Activated CD8-positive, alpha-beta memory T cell treated with anti-CD3 and anti-CD28 coated beads, Interleukin-2, amount 50 U/mL, for 4 hours (primary cell): ENCODE measurements at regions not wholly inside any gene's neighbourhood (a gene's known extent, or its start where the extent isn't known, plus 50 kb on each side); places are given as distances from the start of the nearest gene placed in this dataset.

Experiments used
- DNase-seq: peaks from one replicate; pipeline ENCODE4 v3.0.0-alpha.2; 2020

DNA sequence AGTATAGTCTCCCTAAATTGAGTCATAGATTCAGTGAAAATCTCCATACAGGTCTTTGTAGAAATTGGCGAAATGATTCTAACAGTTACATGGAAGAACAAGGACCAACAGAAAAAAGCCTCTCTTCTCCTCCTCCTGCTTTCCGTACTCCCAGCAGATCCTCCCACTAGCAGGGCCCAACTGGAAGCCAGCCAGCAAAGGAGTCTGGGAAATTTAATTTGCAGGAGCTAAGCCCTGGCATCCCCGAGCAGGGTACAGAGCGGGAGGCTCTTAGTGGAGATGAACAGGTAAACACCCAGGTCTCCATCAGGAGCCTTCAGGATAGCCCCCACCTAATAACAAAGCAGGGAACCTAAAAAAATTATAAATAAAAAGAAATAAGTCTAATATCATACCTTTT lies 1473.8 kb downstream of the TBC1D22A start:
- no peak for DNase-seq

DNA sequence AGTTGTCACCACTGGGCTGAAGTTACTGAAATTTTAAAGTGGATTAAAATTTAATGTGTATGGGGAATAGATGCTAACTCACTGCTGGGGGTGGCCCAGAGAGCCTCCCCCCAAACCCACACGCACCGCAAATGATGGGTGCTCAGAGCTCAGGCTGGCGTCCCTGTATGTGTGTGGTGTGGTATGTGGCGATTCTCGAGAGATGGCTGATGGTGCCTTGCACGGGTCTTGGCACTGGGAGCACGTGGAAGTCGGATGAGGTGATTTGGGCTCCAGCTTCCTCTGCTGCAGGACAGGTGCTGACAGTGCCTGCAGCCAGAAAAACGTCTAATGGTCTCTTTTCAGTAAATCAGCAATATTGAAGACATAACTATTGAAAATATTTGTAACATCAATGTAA lies 1473.3 kb downstream of the TBC1D22A start:
- DNase-seq, result no peak

DNA sequence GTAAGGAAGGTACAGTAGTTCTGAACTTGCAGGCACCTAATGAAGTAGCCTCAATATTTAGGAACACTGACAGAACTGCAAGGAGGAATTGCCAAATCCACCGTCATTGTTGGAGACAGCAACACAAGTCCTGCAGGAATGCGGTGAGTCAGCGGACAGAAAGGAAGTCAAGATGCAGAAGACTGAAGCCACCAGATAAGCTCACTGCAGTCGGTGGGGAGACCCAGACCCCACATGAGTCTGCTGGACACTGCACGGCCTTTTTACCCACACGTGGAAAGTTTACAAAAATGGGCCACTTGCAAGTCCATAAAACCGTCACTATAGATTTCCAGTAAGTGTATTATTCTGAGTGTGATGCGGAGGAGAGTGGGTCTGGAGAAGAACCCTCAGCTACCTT lies 1471.6 kb downstream of the TBC1D22A start:
- DNase-seq, result no peak

DNA sequence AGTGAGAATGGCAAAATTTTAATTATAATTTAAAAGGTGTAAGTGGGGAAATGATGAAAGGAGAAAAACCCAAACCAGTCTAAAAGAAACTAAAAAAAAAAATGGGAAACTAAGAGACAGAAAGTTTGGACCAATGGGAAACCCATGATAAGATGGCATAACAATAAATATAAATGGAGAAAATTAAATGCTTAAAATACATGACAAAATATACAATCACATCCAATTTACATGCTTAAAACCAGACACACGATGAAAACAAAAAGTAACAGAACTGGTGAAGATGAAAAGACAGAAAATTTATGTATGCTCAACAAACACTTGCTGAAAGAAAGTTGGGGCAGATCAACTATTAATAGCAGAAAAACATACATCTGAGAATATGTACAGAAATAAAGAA lies 1471.1 kb downstream of the TBC1D22A start:
- DNase-seq, result no peak

DNA sequence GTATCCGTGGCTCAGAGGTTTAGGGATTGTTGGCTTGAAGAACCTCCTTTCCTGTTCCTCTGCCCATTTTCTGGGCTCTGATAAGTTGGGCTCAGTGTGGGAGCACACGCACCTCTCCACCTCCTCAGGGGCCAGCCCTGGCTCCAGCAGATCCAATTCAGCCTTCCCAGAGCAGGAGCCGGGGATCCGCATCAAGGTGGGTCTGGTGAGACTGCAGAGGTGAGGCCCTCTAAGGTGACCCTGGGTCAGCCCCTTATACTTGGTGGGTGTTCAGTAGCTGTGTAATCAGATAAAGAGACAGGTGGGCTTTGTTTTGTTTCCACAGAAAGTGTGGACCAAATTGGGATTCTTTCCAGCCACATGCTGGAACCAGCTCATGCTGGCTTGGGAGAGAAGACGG lies 1466.0 kb downstream of the TBC1D22A start:
- no peak for DNase-seq

DNA sequence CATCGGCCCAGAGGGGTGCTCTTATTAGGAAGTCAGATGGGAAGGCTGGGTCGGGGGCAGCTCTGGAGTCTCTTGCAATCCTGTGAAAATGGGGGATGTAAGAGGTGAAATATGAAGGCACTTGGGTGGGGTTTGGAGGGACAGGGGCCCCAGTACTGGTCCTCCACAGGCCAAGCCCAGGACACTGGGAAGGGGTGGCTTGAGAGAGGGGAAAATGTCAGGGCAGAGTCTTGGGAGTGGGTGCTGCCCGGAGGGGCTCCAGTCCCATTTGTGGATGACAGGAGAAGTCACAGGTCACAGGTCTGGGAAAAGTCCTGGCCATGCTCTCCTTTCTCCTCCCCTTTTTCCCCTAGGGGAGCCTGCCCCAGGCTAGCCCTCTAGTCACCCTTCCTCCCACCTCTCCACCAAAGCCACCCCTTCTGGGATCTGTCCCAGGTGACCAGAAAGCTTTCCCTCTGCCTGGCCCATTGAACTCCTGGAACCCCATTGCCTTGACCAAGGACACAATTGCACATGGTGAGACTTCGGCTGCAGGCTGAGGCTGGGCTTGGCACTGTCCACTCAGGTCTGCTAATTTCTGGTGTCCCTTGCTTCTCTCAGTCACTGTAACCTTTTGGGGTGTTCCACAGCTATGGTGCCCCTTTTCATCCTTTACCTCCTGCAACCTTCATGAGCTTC lies 1465.0 kb downstream of the TBC1D22A start:
- no peak for DNase-seq

DNA sequence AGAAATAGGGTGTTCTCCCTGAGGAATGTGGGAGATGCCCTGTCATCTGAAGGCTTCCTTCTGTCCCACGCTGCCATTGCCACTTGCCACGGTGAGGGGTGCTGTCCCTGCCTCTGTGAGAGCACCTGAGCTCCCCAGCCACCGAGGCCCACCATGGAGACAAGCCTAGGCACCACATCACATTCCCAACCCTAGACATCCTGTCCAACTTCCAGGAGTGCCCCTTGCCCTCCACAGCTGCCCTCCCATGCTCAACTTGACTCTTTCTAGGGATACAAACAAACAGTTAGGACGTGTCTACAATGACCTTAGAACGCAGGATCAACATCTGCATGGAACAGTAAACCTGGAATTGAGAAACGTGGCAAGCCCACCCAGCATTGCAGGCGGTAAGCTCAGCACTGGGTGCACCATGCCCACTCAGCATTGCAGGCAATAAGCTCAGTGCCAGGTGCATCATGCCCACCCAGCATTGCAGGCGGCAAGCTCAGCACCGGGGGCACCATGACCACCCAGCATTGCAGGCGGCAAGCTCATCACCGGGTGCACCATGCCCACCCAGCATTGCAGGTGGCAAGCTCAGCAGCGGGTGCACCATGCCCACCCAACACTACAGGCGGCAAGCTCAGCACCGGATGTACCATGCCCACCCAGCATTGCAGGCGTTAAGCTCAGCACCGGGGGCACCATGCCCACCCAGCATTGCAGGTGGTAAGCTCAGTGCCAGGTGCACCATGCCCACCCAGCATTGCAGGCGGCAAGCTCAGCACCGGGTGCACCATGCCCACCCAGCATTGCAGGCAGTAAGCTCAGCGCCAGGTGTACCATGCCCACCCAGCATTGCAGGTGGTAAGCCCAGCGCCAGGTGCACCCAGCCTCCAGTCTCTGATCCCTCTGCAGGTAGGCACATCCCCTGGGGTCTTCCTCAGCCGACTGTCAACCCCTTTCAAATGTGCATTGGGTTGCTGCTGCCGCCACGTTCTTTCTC lies 1463.9 kb downstream of the TBC1D22A start:
- no peak for DNase-seq

DNA sequence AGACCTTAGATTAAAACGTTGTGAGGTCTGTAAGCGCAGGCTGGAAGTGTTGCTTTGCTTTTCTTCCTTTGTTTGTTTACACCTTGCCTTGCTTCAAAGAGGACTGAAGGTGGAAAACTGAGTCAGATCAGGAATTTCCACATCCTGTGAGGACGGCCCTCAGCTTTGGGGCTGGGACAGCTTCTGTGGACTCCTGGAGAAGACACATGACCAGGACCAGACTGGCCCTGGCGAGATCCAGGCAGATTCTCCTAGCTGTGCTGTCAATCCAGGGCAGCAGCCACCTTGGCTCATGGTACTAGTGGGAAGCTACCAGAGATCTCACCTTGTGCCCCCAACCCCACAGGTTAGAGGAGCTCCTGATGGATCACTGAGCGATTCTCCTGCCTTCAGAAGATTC lies 1461.9 kb downstream of the TBC1D22A start:
- no peak for DNase-seq

DNA sequence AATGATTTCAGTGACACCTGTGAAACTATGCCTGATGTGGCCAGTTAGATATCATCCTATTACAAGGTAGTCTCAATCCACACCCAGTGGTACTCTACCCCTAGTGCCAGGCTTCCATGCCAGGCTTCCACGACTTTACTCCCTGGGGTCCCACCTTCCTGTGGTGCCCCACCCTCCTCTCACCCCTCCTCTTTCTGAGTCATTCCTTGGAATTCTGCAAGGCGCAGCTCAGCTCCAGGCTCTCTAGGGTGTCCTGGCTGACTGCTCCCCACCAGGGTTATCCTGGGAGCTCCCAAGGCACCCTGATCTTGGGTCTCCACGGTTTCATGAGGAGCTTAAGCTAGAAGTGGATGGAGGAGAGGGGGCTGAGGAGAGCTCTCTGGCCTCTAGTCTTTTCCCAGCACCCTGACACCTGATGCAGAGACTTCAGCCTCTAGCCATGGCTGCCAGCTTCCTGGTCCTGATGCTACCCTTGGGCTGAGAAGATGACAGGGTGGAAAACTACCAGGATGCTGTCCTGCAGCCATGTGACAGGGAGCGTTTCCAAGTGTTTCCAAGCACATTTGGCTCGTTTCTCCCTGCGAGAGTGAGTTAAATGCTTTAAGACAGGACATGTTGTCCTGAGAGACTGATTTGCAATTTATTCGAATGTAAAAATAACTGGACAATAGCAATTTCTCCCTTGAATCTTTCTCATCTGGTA lies 1461.2 kb downstream of the TBC1D22A start:
- no peak for DNase-seq

DNA sequence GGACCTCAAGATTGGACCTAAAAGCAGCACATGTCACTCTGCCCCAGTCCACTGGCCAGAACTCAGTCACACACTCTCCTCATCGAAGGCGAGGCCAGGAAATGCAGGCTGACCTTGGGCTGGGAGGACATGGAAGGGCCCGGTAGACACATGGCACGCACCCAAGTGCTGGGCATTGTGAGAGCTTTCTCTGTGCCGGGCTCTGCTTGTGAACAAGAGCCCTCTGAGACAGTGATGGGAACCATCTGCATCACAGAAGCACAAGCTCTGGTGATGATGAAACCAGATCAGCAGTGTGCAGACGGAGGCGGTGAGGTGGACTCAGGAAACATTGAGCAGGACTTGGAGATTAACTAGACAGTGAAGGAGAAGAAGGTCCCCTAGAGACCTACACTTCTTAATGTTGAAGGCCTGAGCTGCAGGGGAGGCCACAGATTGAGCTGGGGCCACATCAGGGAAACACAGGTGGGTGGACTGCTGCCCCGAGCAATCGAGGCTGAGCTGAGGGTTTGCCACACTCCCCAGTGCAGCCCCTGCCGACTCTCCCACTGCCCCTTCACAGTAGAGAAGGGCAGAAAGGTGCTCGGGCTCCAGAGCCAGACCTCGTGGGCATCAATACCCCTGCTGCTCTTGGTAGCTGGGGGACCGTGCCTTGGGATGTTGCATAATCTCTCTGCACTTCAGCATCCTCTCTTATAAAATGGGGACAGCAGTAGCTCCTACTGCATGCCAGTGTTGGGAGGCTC lies 1460.5 kb downstream of the TBC1D22A start:
- DNase-seq, result no peak

DNA sequence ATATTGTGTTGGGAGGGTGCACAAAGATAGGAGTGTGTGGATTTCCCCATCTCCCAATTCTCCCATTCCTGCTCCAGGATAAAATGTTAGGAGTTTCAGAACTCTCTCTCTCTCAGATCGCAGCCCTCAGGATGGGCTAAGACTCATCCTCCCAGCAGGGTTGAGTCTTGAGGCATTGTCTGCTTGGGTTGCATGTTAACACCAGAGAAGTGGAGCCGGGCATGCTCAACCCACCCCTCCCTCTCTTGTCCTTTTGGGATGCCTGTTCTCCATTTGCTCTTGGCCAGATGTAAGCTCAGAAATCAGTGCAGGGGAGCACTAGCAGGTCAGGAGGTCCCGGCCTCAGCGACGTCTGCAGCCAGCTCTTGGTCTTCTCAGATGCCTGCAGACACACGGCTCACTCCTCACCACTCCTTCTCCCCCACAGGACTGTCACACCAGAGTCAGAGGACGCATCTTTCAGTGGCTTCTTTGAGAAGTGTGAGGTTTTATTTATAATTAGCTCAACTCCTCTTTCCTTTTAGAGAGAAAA lies 1456.5 kb downstream of the TBC1D22A start:
- DNase-seq, result no peak

DNA sequence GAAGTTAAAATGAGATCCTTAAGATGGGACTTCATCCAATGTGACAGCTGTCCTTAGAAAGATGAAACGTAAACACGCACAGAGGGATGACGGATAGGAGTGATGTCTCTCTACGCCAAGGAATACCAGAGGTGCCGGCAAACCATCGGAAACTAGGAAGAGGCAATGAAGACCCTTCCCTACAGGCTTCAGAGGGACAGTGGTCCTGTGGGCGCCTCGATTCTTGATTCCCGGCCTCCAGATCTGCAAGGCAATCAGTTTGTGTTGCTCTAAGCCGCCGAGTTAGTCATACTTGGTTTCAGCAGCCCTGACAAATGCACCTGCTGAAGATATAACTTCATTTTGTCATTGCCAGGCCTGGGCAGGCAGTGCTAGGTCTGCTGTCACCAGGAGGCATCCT lies 1455.1 kb downstream of the TBC1D22A start:
- DNase-seq, result no peak

DNA sequence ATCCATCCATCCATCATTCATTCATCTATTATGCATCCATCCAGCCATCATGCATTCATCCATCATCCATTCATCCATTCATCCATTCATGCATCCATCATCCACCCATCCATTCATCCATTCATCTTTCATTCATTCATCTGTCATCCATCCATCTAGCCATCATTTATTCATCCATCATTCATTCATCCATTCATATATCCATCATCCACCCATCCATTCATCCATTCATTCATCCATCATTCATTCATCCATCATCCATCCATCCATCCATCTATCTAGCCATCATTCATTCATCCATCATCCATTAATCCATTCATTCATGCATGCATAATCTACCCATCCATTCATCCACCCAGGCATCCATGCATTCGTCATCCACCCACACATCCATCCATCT lies 1450.3 kb downstream of the TBC1D22A start:
- DNase-seq, result no peak

DNA sequence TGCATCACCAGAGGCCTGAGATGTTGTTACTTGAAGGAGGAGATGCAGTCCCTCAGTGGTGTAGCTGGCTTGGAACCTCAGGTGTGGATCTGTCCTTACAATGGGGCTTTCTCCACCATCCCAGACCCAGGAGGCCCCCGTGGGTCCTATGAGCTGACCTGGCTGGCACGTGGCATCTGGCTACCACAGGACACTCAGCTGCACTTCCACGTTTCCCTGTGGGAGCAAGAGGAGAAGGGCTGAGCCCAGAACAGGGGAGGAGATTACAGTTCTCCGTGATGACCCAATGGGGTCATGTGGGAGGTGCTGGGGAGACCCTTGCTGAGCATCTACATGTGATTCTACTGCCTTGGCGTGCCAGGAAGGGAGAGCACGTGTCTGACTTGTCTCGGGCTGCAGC lies 1448.4 kb downstream of the TBC1D22A start:
- no peak for DNase-seq

DNA sequence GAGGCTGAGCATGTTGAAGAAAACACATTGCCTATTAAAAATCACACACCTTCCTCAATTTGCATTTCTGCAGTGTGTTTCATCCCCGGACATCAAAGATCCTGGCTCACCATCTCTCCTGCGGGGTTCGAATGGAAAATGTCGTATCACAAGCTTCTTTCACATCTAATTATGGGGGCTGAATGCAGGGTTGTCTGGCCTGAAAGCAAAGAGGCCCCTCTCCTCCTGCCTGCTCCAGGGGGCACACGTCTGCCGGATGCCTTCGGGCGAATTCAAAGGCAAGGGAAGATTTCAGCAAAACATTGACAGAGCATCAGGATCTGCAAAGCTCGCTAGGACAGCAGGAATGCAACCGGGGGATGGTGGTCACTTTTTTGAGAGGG lies 1447.7 kb downstream of the TBC1D22A start:
- DNase-seq, result no peak

DNA sequence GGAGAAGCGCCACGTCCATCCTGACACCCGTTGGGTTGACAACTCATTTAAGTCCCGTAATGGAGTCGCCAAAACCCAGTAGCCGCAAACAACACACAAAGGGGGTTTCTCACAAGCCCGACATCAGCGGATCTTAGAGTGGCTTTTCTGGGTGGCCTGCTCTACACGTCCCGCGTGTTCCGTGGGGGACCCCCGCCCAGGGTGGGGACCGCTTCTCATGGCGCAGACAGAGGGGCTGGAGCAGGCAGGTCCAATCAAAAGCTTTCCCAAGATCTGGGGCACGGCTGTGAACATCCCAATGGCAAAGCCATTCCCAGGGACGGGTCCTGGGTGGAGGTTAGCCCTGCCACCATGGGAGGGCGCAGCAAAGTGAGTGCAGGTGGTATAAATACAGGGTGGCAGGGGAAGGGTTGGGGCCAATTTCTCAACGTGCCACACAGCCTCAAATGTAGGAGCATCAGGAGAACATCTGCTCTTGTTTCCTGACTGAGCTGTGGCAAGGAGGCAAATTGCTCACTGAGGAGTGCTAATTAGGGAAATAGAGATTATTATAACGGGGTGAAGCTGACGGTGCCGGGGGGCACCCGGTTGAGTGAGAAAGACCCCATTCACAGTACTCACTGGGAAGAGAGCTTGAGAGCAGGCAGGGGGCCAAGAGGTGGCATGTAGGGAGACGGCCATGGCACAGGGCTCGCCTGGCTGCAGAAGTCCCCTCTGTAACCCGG lies 1447.2 kb downstream of the TBC1D22A start:
- no peak for DNase-seq

DNA sequence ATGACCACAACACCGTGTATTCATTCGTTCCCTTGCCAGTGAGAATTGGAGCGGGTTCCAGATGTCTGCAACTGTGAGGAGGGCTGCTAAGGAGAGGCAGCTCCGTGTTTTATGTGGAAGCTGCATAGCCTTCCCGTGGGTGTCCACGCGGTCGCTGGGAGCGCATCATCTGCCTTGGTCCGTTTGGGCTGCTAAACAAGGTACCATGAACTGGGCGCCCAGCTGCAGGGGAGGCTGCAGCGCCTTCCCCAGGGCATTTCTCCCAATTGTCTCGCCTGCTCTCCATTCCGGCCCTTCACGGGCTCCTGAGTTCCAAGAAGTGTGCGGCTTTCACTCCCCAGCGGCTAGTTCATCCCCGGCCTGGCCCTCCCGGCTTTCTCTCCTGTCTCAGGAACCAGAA lies 1446.4 kb downstream of the TBC1D22A start:
- DNase-seq, result no peak

DNA sequence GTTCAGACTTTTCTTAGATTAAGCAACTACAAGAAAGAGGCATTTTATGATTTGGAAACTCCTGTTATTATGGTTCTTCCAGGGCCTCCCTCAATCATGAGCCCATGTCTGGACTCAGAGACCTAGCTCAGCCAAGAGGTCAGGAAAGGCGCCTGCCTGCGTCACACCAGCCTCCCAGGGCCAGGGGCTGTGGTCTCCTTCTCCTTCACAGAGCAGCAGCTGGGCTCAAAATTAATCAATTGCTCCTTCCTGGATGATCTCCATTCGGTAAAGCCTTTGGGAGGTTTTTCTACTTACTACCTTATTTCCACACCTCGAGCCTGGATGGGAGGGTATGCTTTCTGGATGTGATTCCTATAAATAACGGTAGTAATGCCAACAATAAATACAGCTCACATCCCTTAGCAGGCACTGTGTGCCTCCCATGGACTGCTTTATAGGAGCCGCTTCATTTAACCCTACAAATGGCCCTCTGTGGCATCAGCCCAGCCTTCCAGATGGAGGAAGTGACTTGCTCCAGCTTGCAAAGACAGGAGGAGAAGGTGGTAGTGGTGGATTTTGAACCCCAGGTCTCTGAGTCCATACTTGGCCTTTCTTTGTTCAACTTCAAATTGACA lies 1445.6 kb downstream of the TBC1D22A start:
- no peak for DNase-seq

DNA sequence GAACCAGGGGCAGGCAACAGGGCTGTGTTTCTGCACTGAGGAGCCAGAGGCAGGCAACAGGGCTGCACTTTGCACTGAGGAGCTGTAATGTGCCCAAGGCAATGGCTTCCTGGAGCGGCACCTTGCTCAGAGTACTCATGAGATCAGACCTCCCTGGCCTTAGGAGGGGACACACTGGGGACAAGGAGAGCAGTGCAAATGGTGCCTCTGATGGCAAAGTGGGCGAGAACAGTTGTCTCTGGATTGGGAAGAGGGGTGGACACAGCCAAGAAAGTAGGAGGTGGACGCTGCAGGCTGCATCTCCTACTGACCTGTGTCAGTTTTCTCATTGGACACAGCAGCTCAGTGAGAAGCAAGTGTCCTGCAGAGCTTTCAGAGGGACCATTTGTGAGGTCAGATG lies 1443.3 kb downstream of the TBC1D22A start:
- no peak for DNase-seq

DNA sequence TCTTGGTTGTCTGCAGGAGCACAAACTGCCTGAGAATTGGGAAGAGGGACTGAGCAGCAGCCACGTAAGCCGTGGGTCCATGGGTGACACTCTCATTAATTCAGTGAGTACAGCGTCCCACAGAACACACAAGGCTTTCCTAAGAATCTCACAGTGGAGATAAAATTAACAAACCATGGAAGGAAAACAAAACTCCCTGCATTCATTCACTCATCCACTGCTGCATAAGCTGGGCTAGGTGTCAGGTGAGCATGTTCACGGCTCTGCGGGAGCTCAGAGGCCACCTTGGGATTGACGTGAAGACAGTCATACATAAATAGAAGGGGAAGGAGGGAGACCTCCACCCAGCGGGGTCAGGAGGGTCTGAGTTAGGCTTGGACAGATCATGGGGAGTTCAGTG lies 1442.7 kb downstream of the TBC1D22A start:
- DNase-seq, result no peak

DNA sequence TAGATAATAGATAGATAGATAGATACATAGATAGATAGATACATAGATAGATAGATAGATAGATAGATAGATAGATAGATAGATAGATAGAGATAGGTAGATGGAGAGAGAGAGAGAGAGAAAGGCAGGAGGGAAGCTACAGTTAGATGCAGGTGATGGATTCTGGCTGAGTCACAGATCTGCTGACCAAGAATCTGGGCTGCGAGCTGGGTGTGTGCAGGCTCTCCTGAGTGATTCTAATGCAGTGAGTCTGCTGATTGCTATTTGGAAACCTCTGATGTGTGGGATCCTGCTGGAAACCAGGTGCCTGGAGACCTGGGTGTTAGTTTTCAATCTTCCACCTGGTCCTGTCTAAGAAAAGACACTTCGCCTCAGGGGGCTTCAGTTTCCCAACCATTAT lies 1441.8 kb downstream of the TBC1D22A start:
- DNase-seq, result no peak

DNA sequence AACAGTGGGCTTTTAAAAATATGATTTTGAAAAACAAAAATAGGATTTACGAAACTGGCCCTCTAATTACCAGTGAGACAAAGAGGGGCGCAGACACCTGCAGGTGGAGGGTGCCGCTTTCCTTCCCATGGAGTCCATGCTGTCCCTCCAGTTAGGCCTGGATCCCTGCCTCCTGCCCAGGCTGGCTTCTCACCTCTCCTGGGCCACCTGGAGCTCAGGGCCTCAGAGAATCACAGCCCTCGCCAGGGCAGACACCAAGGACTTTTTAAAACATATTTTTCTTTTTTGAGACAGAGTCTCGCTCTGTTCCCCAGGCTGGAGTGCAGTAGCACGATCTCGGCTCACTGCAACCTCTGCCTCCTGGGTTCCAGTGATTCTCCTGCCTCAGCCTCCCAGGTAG lies 1437.2 kb downstream of the TBC1D22A start:
- DNase-seq, result no peak
